ENCODE measurements at regions not wholly inside any gene's neighbourhood (a gene's known extent, or its start where the extent isn't known, plus 50 kb on each side); places are given as distances from the start of the nearest gene placed in this dataset.
"Not testable (repeated sequence)": the region's sequence is repeated elsewhere in the genome, so short reads cannot be mapped to it uniquely, and the experiment has no call there.

DNA sequence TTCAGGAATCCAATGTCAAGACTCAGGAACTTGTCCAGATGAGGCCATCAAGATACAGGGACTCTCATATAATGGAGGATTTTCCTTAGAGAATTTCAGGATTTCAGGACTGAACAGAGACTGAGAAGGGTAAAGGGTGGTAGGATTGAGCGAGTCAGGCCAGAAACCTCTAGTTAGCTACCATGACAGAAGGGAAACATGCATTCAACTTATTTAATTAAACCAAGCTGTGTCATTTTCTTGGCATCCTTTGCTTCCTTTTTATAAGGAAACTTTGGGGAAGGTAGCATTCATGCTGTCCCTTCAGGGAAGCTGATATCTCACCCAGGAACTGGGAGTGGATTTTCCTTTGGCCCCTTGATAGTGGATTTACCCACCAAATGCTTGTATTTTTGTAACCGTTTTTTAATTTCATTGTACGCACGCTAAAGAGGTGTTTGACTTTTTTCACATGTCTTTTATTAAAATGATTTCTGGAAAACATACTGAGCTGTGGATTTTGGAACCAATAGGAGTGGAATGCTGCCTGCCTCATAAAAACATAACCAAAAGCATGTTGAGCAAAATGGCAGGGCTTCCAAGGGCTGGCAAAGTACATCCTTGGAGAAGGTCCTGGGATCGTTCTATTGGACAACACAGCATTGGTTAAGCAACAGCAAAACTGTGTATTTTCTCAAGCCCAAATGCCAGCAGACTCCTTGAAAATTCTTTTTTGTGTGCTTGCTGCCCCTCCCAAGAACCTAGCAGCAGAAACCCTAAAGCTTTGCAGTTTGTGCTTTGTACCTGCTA lies 104.5 kb downstream of the CXCL12 start:
- no peak overlapping the region for H3K9ac ChIP-seq (ENCODE audit: low read length)
- H3K4me1 ChIP-seq (ENCODE audit: low read length): peaks cover 8% of the 10 kb centered on the region
- H4K20me1 ChIP-seq (ENCODE audit: insufficient read depth, low read length): no peaks in the 10 kb centered on the region
- TF ChIP-seq EZH2phosphoT487 (IDR thresholded peaks at IDR 0.05; ENCODE audit: low read depth): no peak
- TF ChIP-seq, protein P1, sequence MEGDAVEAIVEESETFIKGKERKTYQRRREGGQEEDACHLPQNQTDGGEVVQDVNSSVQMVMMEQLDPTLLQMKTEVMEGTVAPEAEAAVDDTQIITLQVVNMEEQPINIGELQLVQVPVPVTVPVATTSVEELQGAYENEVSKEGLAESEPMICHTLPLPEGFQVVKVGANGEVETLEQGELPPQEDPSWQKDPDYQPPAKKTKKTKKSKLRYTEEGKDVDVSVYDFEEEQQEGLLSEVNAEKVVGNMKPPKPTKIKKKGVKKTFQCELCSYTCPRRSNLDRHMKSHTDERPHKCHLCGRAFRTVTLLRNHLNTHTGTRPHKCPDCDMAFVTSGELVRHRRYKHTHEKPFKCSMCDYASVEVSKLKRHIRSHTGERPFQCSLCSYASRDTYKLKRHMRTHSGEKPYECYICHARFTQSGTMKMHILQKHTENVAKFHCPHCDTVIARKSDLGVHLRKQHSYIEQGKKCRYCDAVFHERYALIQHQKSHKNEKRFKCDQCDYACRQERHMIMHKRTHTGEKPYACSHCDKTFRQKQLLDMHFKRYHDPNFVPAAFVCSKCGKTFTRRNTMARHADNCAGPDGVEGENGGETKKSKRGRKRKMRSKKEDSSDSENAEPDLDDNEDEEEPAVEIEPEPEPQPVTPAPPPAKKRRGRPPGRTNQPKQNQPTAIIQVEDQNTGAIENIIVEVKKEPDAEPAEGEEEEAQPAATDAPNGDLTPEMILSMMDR (IDR thresholded peaks at IDR 0.05; ENCODE audit: low read depth, low read length): no peak
- no peak overlapping the region for H2AFZ ChIP-seq (ENCODE audit: low read depth, low read length)
- H3K9me3 ChIP-seq (ENCODE audit: insufficient read depth, low read length): no peaks in the 10 kb centered on the region
- no peaks in the 10 kb centered on the region for H3K79me2 ChIP-seq (ENCODE audit: low read length)
- H3K4me3 ChIP-seq (ENCODE audit: low read length): no peak overlapping the region
- H3K27ac ChIP-seq (ENCODE audit: low read length): no peak overlapping the region
- no peak overlapping the region for H3K4me2 ChIP-seq (ENCODE audit: low read length)
- H3K27me3 ChIP-seq (ENCODE audit: low read depth, low read length): no peaks in the 10 kb centered on the region
- H3K36me3 ChIP-seq (replicated peaks; ENCODE audit: low read depth, low read length): no peaks in the 10 kb centered on the region

DNA sequence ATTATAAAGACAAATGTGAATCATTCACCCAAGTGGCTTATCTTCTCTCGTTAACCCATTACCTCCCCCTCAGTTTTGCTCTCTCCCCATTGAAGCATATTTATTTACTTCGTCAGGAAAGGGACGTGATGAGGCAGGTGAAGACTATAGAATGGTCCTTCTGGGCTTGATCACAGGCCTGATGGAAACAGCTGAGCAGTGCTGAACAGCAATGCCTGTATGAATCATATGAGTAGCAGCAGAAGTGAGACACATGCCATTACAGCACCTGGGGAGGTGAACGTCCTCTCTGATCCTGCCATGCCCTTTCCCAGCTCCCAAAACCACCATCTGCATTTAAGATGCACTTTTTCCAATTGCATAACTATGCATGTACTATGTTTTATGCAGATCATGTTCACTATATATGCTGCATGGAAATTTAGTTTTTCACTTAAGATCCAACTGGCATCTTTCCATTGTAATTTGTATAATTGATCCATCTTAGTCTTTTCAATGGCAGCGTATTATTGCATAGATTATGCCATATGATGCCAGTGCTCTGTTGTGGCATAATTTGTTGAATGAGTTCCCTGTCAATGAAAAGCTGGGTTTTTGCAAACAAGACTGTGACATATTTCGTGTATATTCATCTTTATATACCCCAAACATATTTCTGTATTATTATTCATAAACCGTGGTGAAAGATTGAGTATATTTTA lies 105.3 kb downstream of the CXCL12 start:
- H3K9ac ChIP-seq (ENCODE audit: low read length): no peak overlapping the region
- no peaks in the 10 kb centered on the region for H3K27me3 ChIP-seq (ENCODE audit: low read depth, low read length)
- H3K4me3 ChIP-seq (ENCODE audit: low read length): no peak overlapping the region
- H2AFZ ChIP-seq (ENCODE audit: low read depth, low read length): no peak overlapping the region
- H3K9me3 ChIP-seq (ENCODE audit: insufficient read depth, low read length): no peaks in the 10 kb centered on the region
- no peaks in the 10 kb centered on the region for H3K36me3 ChIP-seq (replicated peaks; ENCODE audit: low read depth, low read length)
- no peak overlapping the region for H3K27ac ChIP-seq (ENCODE audit: low read length)
- TF ChIP-seq, protein P1 (IDR thresholded peaks at IDR 0.05; ENCODE audit: low read depth, low read length): no peak
- TF ChIP-seq EZH2phosphoT487 (IDR thresholded peaks at IDR 0.05; ENCODE audit: low read depth): no peak
- no peaks in the 10 kb centered on the region for H3K79me2 ChIP-seq (ENCODE audit: low read length)
- H4K20me1 ChIP-seq (ENCODE audit: insufficient read depth, low read length): no peaks in the 10 kb centered on the region
- H3K4me1 ChIP-seq (ENCODE audit: low read length): peaks cover 8% of the 10 kb centered on the region
- H3K4me2 ChIP-seq (ENCODE audit: low read length): no peak overlapping the region

DNA sequence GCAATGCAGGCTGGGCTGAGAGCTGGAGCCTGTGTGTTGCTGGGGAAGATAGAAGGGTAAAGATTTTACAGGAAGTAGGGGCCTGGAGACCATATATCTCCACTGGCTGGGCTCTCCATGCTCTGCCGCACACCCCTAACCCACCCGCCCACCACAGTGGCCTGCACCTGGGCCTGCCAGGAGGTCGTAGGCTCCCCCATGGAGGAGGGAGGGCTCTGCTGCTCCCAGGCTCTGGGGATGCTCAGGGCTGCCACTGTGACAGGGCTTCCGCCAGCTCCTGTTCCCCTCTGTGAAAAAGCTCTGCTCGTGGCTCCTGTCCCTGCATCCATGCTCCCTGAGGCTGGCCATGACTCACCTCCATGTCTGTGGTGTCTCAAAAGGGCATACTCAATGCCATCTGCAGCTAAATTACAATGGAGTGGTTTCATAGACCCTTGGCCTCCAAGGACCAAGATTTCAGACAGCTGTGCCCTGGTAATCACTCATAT lies 106.0 kb downstream of the CXCL12 start:
- Histone ChIP-seq H3K4me1 (ENCODE audit: low read length) (peaks cover 8% of the 10 kb centered on the region), H3K27ac (ENCODE audit: low read length) (no peak overlapping the region), H3K4me3 (ENCODE audit: low read length) (no peak overlapping the region), H3K79me2 (ENCODE audit: low read length) (no peaks in the 10 kb centered on the region), H3K9ac (ENCODE audit: low read length) (no peak overlapping the region), H3K9me3 (ENCODE audit: insufficient read depth, low read length) (no peaks in the 10 kb centered on the region), H3K36me3 (replicated peaks; ENCODE audit: low read depth, low read length) (no peaks in the 10 kb centered on the region), H4K20me1 (ENCODE audit: insufficient read depth, low read length) (no peaks in the 10 kb centered on the region), H3K4me2 (ENCODE audit: low read length) (no peak overlapping the region), H2AFZ (ENCODE audit: low read depth, low read length) (no peak overlapping the region), H3K27me3 (ENCODE audit: low read depth, low read length) (no peaks in the 10 kb centered on the region)
- TF ChIP-seq EZH2phosphoT487 (IDR thresholded peaks at IDR 0.05; ENCODE audit: low read depth): no peak
- TF ChIP-seq, protein P1 (IDR thresholded peaks at IDR 0.05; ENCODE audit: low read depth, low read length): no peak

DNA sequence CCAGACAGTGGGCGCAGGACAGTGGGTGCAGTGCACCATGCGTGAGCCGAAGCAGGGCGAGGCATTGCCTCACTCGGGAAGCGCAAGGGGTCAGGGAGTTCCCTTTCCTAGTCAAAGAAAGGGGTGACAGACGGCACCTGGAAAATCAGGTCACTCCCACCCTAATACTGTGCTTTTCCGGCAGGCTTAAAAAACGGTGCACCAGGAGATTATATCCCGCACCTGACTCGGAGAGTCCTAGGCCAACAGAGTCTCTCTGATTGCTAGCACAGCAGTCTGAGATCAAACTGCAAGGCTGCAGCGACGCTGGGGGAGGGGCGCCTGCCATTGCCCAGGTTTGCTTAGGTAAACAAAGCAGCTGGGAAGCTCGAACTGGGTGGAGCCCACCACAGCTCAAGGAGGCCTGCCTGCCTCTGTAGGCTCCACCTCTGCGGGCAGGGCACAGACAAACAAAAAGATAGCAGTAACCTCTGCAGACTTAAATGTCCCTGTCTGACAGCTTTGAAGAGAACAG lies 116.4 kb downstream of the CXCL12 start:
- H2AFZ ChIP-seq (ENCODE audit: low read depth, low read length); H3K4me3 ChIP-seq (ENCODE audit: low read length); H3K27ac ChIP-seq (ENCODE audit: low read length); H3K27me3 ChIP-seq (ENCODE audit: low read depth, low read length); H3K9me3 ChIP-seq (ENCODE audit: insufficient read depth, low read length); H3K36me3 ChIP-seq (replicated peaks; ENCODE audit: low read depth, low read length); H3K4me2 ChIP-seq (ENCODE audit: low read length); H3K9ac ChIP-seq (ENCODE audit: low read length); H3K79me2 ChIP-seq (ENCODE audit: low read length); H4K20me1 ChIP-seq (ENCODE audit: insufficient read depth, low read length): not testable (repeated sequence)
- H3K4me1 ChIP-seq (ENCODE audit: low read length): peaks cover 16% of the 10 kb centered on the region
